Stimulated activated CD4-positive, alpha-beta T cell treated with anti-CD3 and anti-CD28 coated beads, Interleukin-1b, Interleukin-23, amount 100 ng/mL, for 48 hours (primary cell): ENCODE measurements at regions not wholly inside any gene's neighbourhood (a gene's known extent, or its start where the extent isn't known, plus 50 kb on each side); places are given as distances from the start of the nearest gene placed in this dataset.

Experiments
- DNase-seq: peaks from one replicate; pipeline ENCODE4 v3.0.0-alpha.2; 2020

- no peak for DNase-seq
These were observed 672.5 kb downstream of the BRD1 start for GRCh38 chr22:49155039-49155769.

- DNase-seq = no peak
These were observed 673.2 kb downstream of the BRD1 start for GRCh38 chr22:49154433-49154832.

- no peak for DNase-seq
These were observed 673.8 kb downstream of the BRD1 start for GRCh38 chr22:49153921-49154320.

- DNase-seq = no peak
These were observed 674.5 kb downstream of the BRD1 start for GRCh38 chr22:49152939-49153770.

- no peak for DNase-seq
These were observed 675.3 kb downstream of the BRD1 start for GRCh38 chr22:49152127-49152938.

GRCh38 chr22:49151256-49152126, 676.2 kb downstream of the BRD1 start:
- DNase-seq = no peak

- no peak for DNase-seq
These were observed 676.9 kb downstream of the BRD1 start for GRCh38 chr22:49150801-49151221.

- DNase-seq = no peak
These were observed 677.7 kb downstream of the BRD1 start for GRCh38 chr22:49149721-49150608.

- DNase-seq = no peak
These were observed 678.7 kb downstream of the BRD1 start for GRCh38 chr22:49148895-49149418.

- no peak for DNase-seq
These were observed 680.0 kb downstream of the BRD1 start for GRCh38 chr22:49147617-49148175.

- no peak for DNase-seq
These were observed 680.5 kb downstream of the BRD1 start for GRCh38 chr22:49147171-49147570.

- DNase-seq = no peak
These were observed 681.2 kb downstream of the BRD1 start for GRCh38 chr22:49146511-49146910.

- DNase-seq = no peak
These were observed 683.9 kb downstream of the BRD1 start for GRCh38 chr22:49143812-49144211.

GRCh38 chr22:49142891-49143290, 684.8 kb downstream of the BRD1 start:
- no peak for DNase-seq

GRCh38 chr22:49142296-49142695, 685.4 kb downstream of the BRD1 start:
- no peak for DNase-seq

GRCh38 chr22:49141761-49142160, 685.9 kb downstream of the BRD1 start:
- DNase-seq = no peak

GRCh38 chr22:49140911-49141665, 686.6 kb downstream of the BRD1 start:
- DNase-seq = no peak

GRCh38 chr22:49139492-49140151, 688.1 kb downstream of the BRD1 start:
- DNase-seq = no peak

GRCh38 chr22:49138250-49138790, 689.4 kb downstream of the BRD1 start:
- DNase-seq = no peak
